NB4 (cell line): ENCODE measurements at regions not wholly inside any gene's neighbourhood (a gene's known extent, or its start where the extent isn't known, plus 50 kb on each side); places are given as distances from the start of the nearest gene placed in this dataset.

Experiments
- DNase-seq: peaks from one replicate; pipeline ENCODE4 v3.0.0; 2010; ENCODE audit warnings: low read depth
- H3K4me3 ChIP-seq: one replicate; pipeline ENCODE4 v1.5.1; 2011; ENCODE audit warnings: mild to moderate bottlenecking, low read depth, low read length, moderate library complexity
- MYC ChIP-seq: IDR thresholded peaks from 2 replicates; pipeline ENCODE4 v1.6.1; 2011; ENCODE audit warnings: low read depth, low read length
- POLR2A ChIP-seq: IDR thresholded peaks from 2 replicates; pipeline ENCODE4 v1.6.1; 2011; ENCODE audit warnings: mild to moderate bottlenecking; ENCODE audit not compliant: insufficient read length; ENCODE audit errors: extremely low read depth
- TF ChIP-seq, protein P1 (sequence below): IDR thresholded peaks from 2 replicates; pipeline ENCODE4 v1.6.1; 2011; ENCODE audit warnings: low read depth, low read length
- TF ChIP-seq, protein P2 (sequence below): IDR thresholded peaks from one replicate; pipeline ENCODE4 v1.5.1; 2012; ENCODE audit warnings: low read depth, low read length

DNA sequence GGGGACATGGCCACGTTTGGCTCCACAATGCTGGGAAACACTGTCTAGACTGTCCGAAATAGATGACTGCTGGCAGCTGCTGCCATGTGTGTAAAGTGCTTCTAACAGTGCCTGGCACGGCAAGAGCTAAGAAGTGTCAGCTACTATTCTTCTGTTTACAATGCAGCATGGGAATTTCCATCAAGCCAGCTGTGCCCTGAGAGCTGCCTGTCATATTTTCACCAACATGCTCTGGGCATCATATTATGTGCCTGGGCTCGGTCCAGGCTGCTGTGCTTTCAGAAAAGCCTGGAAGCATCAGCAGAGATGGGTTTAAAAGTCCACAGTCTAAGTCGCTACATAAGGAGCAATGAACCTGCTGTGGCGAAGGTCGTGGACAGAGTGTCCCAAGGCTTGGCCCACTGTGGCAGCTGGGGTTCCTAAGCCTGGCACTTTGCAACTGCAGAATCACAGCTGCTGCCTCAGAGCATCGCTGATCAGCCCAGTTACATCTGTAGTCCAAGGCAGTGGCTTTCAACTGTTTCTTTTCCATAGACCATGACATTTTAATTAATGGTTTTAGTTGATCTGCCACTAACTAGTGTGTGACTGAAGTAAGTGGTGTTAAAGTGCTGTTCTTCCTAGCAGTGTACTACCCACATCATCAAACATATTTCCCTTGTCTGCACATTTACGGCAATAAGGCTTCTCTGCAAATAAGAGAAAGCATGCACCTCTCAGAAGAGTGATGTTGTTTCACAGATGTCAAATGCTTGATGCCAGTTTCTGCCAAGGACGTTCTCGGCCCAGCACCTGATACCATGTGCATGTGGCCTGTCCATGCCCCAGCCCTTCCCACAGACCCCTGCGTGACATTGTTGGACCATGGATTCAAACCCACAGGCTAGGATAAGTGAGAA is 95.7 kb upstream of the C1QTNF9B start:
- DNase-seq = no peak
- TF ChIP-seq, protein P1, sequence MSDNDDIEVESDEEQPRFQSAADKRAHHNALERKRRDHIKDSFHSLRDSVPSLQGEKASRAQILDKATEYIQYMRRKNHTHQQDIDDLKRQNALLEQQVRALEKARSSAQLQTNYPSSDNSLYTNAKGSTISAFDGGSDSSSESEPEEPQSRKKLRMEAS = no peak
- TF ChIP-seq, protein P2, sequence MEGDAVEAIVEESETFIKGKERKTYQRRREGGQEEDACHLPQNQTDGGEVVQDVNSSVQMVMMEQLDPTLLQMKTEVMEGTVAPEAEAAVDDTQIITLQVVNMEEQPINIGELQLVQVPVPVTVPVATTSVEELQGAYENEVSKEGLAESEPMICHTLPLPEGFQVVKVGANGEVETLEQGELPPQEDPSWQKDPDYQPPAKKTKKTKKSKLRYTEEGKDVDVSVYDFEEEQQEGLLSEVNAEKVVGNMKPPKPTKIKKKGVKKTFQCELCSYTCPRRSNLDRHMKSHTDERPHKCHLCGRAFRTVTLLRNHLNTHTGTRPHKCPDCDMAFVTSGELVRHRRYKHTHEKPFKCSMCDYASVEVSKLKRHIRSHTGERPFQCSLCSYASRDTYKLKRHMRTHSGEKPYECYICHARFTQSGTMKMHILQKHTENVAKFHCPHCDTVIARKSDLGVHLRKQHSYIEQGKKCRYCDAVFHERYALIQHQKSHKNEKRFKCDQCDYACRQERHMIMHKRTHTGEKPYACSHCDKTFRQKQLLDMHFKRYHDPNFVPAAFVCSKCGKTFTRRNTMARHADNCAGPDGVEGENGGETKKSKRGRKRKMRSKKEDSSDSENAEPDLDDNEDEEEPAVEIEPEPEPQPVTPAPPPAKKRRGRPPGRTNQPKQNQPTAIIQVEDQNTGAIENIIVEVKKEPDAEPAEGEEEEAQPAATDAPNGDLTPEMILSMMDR = no peak
- TF ChIP-seq POLR2A (no peak), MYC (no peak)
- no peak overlapping the region for H3K4me3 ChIP-seq

DNA sequence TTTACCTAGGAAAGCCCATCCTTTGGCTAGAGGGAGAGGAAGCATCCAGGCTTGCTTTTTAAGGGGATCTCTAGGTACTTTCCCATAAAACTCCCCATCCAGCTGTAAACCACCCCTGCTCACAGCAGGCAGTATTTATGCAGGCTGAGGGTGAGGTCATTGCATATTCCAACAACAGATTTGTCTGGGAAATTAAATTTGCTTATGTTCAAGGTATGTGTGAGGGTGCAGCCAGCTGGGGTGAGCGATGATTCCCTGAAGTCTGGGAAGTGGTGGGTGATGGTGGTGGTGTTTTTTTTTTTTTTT is 96.3 kb upstream of the C1QTNF9B start:
- TF ChIP-seq POLR2A = no peak
- TF ChIP-seq, protein P2 = no peak
- no peak for TF ChIP-seq MYC
- TF ChIP-seq, protein P1 = no peak
- no peak for DNase-seq
- no peak overlapping the region for H3K4me3 ChIP-seq

DNA sequence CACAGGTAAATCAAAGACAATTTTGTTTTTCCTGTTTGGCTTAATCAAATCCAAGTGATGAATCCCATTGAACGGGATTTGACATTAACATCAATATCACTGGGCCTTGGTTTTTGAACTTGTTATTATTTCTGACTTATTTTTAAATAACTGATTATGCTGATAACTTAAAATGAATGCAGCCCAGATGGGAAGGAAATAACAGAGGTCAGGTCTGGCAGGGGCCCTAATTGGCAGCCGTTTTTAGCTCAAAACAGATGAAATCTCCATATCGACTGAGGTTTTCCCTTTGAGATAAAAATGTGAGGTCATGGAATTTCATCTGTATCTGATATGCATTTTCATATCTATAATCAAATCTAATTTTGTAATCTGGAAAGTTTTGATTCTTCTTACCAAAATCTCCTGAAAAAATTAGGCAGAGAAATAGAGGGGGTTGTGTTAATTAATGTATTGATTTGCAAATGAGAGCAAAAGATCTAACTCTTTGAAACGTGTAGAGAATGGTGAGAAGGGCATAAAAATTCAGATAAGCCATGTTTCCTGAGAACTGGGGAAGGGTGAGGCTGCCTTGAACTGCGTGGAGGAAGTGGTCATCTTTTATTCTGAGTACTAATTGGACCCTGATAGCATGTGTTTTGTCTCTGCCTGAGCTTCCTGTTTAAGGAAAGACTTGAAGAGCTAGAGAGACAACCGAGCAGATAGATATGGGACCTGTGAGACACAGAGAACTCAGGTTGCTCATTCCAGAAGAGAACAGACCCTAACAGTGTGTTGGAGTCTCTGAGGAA is 98.2 kb upstream of the C1QTNF9B start:
- TF ChIP-seq POLR2A = no peak
- TF ChIP-seq, protein P1 = peak; percentile 5; the same call in 1 of the 2 replicates
- no peak for DNase-seq
- H3K4me3 ChIP-seq = no peak overlapping the region

DNA sequence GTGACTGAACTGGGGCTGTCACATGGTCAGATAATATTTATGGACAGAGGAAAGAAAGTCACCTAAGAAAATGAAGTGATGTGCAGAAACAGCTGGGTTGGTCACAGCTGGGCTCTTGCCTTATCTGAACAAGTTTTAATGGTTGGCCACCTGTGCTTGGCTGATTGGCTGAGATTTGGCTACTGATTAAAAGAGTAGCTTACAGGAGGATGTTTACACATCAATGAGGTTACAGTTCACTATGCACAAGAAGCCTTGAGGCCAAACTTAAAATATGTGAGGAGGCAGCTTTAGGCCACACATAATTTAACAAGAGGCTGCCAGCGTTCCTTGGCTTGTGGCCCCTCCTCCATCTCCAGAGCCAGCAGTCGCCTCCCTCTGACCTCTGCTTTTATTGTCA is 99.2 kb upstream of the C1QTNF9B start:
- no peak overlapping the region for H3K4me3 ChIP-seq
- no peak for DNase-seq
- TF ChIP-seq, protein P2 = no peak
- no peak for TF ChIP-seq POLR2A
- TF ChIP-seq MYC = no peak

DNA sequence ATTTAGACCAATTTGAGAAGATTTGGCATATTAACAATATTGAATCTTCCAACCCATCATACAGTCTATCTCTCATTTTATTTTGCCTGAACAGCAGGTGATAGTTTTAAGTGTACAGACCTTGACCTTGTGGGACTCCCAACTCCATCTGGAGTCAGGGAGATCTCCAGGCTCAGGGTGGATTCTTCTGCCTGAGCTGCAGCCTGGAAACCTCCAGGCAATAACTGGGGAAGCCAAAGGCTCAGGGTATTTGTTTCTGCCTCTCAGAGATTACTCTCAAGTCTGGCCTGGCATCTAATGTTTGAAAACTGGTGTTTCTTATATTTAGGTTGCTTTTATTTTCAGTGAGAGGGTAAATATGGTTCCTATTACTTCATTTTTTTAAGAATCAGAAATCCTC is 102.1 kb upstream of the C1QTNF9B start:
- TF ChIP-seq MYC = no peak
- TF ChIP-seq, protein P1 = no peak
- DNase-seq = no peak
- H3K4me3 ChIP-seq = no peak overlapping the region

DNA sequence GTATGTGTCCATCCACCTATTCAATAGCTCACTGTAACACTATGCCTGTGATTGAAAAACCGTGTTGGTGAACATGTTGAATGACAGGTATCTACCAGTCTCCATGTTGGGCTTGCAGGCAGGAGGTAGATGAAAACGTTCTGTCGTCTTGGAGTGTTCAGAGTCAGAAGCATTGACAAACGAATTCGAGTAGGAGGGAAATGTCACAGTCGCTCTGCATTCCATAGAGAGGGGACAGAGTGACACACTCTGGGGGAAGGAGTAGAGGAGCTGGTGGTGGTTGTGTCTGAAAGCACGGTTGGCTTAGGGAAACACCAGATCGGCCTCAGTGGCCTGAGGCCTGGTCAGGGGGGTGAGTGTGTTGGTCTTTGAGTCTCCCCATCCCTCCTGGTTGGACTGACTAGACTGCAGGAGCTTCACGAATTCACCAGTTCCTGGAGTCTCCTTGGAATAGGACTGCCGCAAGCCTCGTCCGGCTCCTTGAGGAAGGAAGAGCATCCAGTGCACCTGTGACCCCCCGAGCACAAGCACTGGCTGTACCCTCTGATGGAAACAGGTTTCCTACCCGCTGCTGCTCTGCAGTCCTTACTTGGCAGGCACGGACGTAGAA is 105.0 kb upstream of the C1QTNF9B start:
- TF ChIP-seq POLR2A = no peak
- H3K4me3 ChIP-seq = no peak overlapping the region
- no peak for DNase-seq

DNA sequence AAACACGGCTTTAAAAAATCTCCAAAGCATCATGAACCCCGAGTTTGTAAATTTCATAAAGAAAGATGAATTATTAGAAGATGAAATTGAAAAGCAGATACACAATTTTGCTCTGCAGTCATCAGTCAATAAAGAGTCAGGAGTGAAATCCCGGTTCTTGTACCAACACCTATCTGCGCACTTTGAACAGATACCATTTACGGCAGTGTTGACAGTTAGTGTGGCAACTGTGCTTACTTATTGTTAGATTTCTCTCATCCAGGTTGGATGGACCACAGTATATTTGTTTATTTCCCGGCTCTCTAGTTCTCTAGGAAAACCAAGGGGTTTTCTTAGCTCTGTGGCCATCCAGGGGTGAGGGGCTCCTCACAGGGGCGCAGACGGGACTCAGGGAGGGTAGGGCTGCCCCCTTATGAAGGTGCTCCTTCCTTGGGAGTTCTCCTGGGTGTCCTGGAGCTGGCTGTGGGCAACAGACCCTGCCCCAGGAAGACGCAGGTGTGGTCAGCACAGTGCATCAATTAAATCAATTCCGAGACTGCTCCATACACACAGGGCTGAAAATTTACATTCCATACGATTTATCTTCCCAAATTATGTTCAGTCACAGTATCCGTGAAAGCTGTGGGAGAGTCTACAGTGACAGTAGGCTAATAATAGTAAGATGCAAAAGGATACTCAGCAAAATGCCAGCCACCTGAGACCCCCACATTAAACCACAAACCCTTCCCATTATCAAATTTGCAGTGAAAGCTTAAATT is 107.0 kb upstream of the C1QTNF9B start:
- H3K4me3 ChIP-seq = no peak overlapping the region
- TF ChIP-seq POLR2A (no peak), MYC (no peak)
- TF ChIP-seq, protein P2 = no peak
- TF ChIP-seq, protein P1 = no peak
- DNase-seq = no peak
